Putamen (tissue), 1 donor: ENCODE measurements at regions not wholly inside any gene's neighbourhood (a gene's known extent, or its start where the extent isn't known, plus 50 kb on each side); places are given as distances from the start of the nearest gene placed in this dataset.

Source experiments
- DNase-seq: peaks from one replicate; pipeline ENCODE4 v3.0.0-alpha.2; 2016; ENCODE audit warnings: low spot score

- peak; percentile 34 for DNase-seq
Observed at GRCh38 chr6:16976385-16977183, 125.3 kb upstream of the STMND1 start.

- no peak for DNase-seq
Observed at GRCh38 chr6:16974704-16975359, 127.0 kb upstream of the STMND1 start.

- no peak for DNase-seq
Observed at GRCh38 chr6:16974387-16974673, 127.5 kb upstream of the STMND1 start.

- DNase-seq = no peak
Observed at GRCh38 chr6:16973545-16974386, 128.1 kb upstream of the STMND1 start.

- no peak for DNase-seq
Observed at GRCh38 chr6:16973051-16973450, 128.8 kb upstream of the STMND1 start.

GRCh38 chr6:16972535-16972934, 129.3 kb upstream of the STMND1 start:
- DNase-seq = no peak

- no peak for DNase-seq
Observed at GRCh38 chr6:16969699-16970655, 131.9 kb upstream of the STMND1 start.

GRCh38 chr6:16968101-16968500, 133.7 kb upstream of the STMND1 start:
- no peak for DNase-seq

GRCh38 chr6:16967470-16967817, 134.4 kb upstream of the STMND1 start:
- no peak for DNase-seq

GRCh38 chr6:16966791-16967469, 134.9 kb upstream of the STMND1 start:
- no peak for DNase-seq

GRCh38 chr6:16965689-16966088, 136.2 kb upstream of the STMND1 start:
- no peak for DNase-seq

GRCh38 chr6:16964553-16965499, 137.0 kb upstream of the STMND1 start:
- peak; percentile 61 for DNase-seq

GRCh38 chr6:16961577-16961976, 140.3 kb upstream of the STMND1 start:
- no peak for DNase-seq

GRCh38 chr6:16959789-16960188, 142.1 kb upstream of the STMND1 start:
- DNase-seq = no peak

- no peak for DNase-seq
Observed at GRCh38 chr6:16956361-16956760, 145.5 kb upstream of the STMND1 start.

- no peak for DNase-seq
Observed at GRCh38 chr6:16955899-16956298, 146.0 kb upstream of the STMND1 start.

- DNase-seq = no peak
Observed at GRCh38 chr6:16953905-16954304, 147.9 kb upstream of the STMND1 start.

GRCh38 chr6:16953446-16953845, 148.4 kb upstream of the STMND1 start:
- no peak for DNase-seq

- DNase-seq = no peak
Observed at GRCh38 chr6:16950825-16951495, 150.9 kb upstream of the STMND1 start.

- DNase-seq = no peak
Observed at GRCh38 chr6:16950302-16950701, 151.5 kb upstream of the STMND1 start.
